ENCODE measurements at regions not wholly inside any gene's neighbourhood (a gene's known extent, or its start where the extent isn't known, plus 50 kb on each side); places are given as distances from the start of the nearest gene placed in this dataset.

DNA sequence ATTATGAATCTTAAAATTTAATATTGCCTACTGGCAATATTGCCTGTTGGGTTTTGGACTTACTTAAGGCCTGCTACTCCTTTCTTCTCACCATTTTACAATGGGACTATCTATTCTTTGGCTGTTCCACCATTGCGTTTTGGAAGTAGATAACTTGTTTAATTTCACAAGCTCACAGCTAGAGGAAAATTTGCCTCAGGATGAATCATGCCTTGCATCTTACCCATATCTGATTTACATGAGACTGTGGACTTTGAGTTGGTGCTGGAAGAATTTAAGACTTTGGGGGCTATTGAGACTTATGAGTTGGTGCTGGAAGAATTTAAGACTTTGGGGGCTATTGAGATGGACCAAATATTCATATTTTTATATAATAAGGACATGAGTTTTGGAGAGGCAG is 662.6 kb downstream of the METTL15 start:
- no TSS peak for BruUV-seq (replicated peaks)
- no peak for TF ChIP-seq CTCF (IDR thresholded peaks at IDR 0.05; ENCODE audit: unreplicated experiment)
- DNase-seq (ENCODE audit: unreplicated experiment) = no peak
- Mint-ChIP-seq H3K4me3 (ENCODE audit: unreplicated experiment) (no peak overlapping the region), H3K9me3 (ENCODE audit: unreplicated experiment) (peaks cover 24% of the 10 kb centered on the region), H3K4me1 (ENCODE audit: insufficient read depth, unreplicated experiment) (peaks cover 9% of the 10 kb centered on the region), H3K36me3 (ENCODE audit: insufficient read depth, unreplicated experiment) (no peaks in the 10 kb centered on the region), H3K27ac (ENCODE audit: low read depth, unreplicated experiment) (no peak overlapping the region), H3K27me3 (ENCODE audit: insufficient read depth, unreplicated experiment) (no peaks in the 10 kb centered on the region)
- ChIA-PET CTCF (no interaction called here), POLR2A (no interaction called here)
- intact Hi-C loops (cut with micrococcal nuclease) = no loop called here

- Mint-ChIP-seq H3K27me3 (ENCODE audit: insufficient read depth, unreplicated experiment) (no peaks in the 10 kb centered on the region), H3K36me3 (ENCODE audit: insufficient read depth, unreplicated experiment) (no peaks in the 10 kb centered on the region), H3K27ac (ENCODE audit: low read depth, unreplicated experiment) (no peak overlapping the region), H3K9me3 (ENCODE audit: unreplicated experiment) (peaks cover 24% of the 10 kb centered on the region), H3K4me1 (ENCODE audit: insufficient read depth, unreplicated experiment) (peaks cover 9% of the 10 kb centered on the region), H3K4me3 (ENCODE audit: unreplicated experiment) (no peak overlapping the region)
- intact Hi-C loops (cut with micrococcal nuclease) = no loop called here
- peak; percentile 16 for DNase-seq (ENCODE audit: unreplicated experiment)
- no peak for TF ChIP-seq CTCF (IDR thresholded peaks at IDR 0.05; ENCODE audit: unreplicated experiment)
- CTCF ChIA-PET = no interaction called here
- no TSS peak for BruUV-seq (replicated peaks)
- POLR2A ChIA-PET = interaction anchor here (0.5 kb wide), 1 partner anchor 8 kb away, joined by 3 read pairs; no protein-coding TSS in a partner anchor
Measured at GRCh38 chr11:28767574-28767973, 659.4 kb downstream of the METTL15 start.

GRCh38 chr11:28763876-28764275 is 655.7 kb downstream of the METTL15 start:
- TF ChIP-seq CTCF (IDR thresholded peaks at IDR 0.05; ENCODE audit: unreplicated experiment) = no peak
- peaks cover 15% of the 10 kb centered on the region for H3K4me1 Mint-ChIP-seq (ENCODE audit: insufficient read depth, unreplicated experiment)
- intact Hi-C loops (cut with micrococcal nuclease) = no loop called here
- no peak for DNase-seq (ENCODE audit: unreplicated experiment)
- H3K27ac Mint-ChIP-seq (ENCODE audit: low read depth, unreplicated experiment) = no peak overlapping the region
- H3K36me3 Mint-ChIP-seq (ENCODE audit: insufficient read depth, unreplicated experiment) = no peaks in the 10 kb centered on the region
- H3K4me3 Mint-ChIP-seq (ENCODE audit: unreplicated experiment) = no peak overlapping the region
- CTCF ChIA-PET = no interaction called here
- H3K27me3 Mint-ChIP-seq (ENCODE audit: insufficient read depth, unreplicated experiment) = no peaks in the 10 kb centered on the region
- H3K9me3 Mint-ChIP-seq (ENCODE audit: unreplicated experiment) = peaks cover 11% of the 10 kb centered on the region
- no TSS peak for BruUV-seq (replicated peaks)
- POLR2A ChIA-PET = interaction anchor here (0.6 kb wide), 1 partner anchor 1061 kb away, joined by 3 read pairs; no protein-coding TSS in a partner anchor

DNA sequence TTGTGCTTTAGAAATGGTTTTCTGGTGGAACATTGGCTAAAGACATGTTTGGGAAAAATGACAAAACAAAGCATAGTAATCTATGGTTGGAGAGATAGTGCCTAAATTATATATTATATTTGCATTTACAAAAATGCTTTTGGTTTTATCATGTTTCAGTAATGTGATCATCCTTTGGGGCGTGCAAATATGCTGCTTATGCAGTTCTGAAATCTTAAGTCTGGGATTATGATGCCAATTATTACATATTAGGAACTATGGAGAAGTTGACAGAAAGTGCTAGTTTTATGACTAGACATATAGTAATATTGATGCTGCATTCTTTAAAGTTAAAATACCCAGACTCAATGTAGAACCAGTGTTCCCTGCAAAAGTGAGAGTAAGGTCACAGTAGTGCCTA is 655.0 kb downstream of the METTL15 start:
- TF ChIP-seq CTCF (IDR thresholded peaks at IDR 0.05; ENCODE audit: unreplicated experiment) = no peak
- H3K4me1 Mint-ChIP-seq (ENCODE audit: insufficient read depth, unreplicated experiment) = peaks cover 15% of the 10 kb centered on the region
- no peaks in the 10 kb centered on the region for H3K27me3 Mint-ChIP-seq (ENCODE audit: insufficient read depth, unreplicated experiment)
- no peak overlapping the region for H3K4me3 Mint-ChIP-seq (ENCODE audit: unreplicated experiment)
- ChIA-PET POLR2A (no interaction called here), CTCF (no interaction called here)
- intact Hi-C loops (cut with micrococcal nuclease) = no loop called here
- H3K27ac Mint-ChIP-seq (ENCODE audit: low read depth, unreplicated experiment) = no peak overlapping the region
- H3K9me3 Mint-ChIP-seq (ENCODE audit: unreplicated experiment) = peaks cover 4% of the 10 kb centered on the region
- H3K36me3 Mint-ChIP-seq (ENCODE audit: insufficient read depth, unreplicated experiment) = no peaks in the 10 kb centered on the region
- no peak for DNase-seq (ENCODE audit: unreplicated experiment)
- no TSS peak for BruUV-seq (replicated peaks)
